GM10248 (cell line): ENCODE measurements at regions not wholly inside any gene's neighbourhood (a gene's known extent, or its start where the extent isn't known, plus 50 kb on each side); places are given as distances from the start of the nearest gene placed in this dataset.

ENCODE experiments used
- CTCF ChIA-PET: fragments of 300-600 bp; sonication (Branson Sonifier 250); formaldehyde crosslinking; extraction: SDS; loops from one replicate; lab custom pipeline; 2021; ENCODE audit warnings: antibody characterized with exemption; lab: Yijun Ruan, JAX
- POLR2A ChIA-PET: fragments of 350-650 bp; sonication (Branson Sonifier 250); formaldehyde crosslinking; extraction: SDS; loops from one replicate; lab custom pipeline; 2020; ENCODE audit warnings: antibody characterized with exemption; lab: Yijun Ruan, JAX
- DNase-seq: peaks from one replicate; pipeline ENCODE4 v3.0.0; 2012; ENCODE audit errors: extremely low spot score
- TF ChIP-seq, protein P1 (sequence below): IDR thresholded peaks from 2 replicates; pipeline ENCODE4 v1.5.1; 2012; ENCODE audit warnings: mild to moderate bottlenecking, low read depth; ENCODE audit errors: extremely low read depth, missing control alignments, control extremely low read depth

DNA sequence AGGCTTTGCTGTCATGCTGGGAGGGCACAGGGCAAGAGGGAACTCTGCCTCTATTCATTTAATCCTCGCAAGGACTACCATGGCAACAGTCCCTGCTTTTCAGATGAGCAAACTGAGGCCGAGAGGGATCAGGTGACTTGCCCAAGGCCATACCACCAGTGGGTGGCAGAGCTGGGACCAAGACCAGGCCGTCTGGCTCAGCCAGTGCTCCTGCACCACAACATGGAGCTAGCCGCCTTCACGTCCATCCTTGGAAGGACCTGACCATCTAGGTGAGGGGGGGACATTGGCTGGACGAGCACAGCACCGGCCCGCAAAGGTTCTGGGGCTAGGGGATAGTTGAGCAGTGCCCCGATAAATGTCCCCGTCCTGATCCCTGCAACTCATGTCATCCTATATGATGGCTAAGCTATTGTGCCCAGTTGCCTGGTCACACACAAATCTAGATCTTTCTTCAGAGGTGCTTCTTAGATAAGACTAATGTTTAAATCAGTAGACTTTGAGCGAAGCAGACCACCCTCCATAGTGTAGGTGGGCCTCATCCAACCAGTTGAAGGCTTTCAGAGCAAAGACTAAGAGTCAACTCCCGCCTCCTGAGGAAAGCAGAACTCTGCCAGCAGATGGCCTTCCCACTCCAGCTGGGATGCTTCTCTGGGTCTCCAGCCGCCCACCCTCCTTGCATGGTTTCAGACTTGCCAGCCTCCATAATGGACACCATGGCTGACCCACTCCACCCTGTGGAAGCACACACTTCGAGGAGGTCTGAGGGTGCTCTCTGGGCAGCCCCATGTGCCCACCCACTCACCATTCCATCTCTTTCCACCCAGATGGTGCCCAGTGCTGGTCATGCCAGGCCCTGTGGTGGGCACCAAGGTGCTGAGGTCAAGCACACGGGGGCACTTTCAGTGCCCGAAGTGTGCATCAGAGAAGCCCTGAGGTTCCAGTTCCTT lies 214.8 kb upstream of the RAB6C start:
- POLR2A ChIA-PET = no interaction called here
- TF ChIP-seq, protein P1, sequence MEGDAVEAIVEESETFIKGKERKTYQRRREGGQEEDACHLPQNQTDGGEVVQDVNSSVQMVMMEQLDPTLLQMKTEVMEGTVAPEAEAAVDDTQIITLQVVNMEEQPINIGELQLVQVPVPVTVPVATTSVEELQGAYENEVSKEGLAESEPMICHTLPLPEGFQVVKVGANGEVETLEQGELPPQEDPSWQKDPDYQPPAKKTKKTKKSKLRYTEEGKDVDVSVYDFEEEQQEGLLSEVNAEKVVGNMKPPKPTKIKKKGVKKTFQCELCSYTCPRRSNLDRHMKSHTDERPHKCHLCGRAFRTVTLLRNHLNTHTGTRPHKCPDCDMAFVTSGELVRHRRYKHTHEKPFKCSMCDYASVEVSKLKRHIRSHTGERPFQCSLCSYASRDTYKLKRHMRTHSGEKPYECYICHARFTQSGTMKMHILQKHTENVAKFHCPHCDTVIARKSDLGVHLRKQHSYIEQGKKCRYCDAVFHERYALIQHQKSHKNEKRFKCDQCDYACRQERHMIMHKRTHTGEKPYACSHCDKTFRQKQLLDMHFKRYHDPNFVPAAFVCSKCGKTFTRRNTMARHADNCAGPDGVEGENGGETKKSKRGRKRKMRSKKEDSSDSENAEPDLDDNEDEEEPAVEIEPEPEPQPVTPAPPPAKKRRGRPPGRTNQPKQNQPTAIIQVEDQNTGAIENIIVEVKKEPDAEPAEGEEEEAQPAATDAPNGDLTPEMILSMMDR = no peak
- DNase-seq = no peak
- CTCF ChIA-PET = no interaction called here

DNA sequence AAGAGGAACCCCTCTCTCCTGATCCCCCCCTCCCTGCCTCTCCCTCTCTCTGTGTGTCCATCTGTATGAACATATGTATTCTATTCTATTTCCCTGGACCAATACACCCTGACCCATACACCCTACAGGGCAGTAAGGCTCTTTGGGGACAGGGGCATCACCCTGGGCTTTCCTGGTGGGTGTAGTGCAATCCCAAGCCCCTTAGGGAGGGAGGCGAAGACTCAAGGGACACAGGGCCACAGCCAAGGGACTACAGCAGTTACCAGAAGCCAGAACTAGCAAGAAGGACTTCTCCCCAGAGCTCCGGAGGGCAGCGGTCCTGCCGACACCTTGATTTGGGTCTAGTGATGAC lies 214.2 kb upstream of the RAB6C start:
- ChIA-PET CTCF (no interaction called here), POLR2A (no interaction called here)
- TF ChIP-seq, protein P1 = no peak
- DNase-seq = no peak

DNA sequence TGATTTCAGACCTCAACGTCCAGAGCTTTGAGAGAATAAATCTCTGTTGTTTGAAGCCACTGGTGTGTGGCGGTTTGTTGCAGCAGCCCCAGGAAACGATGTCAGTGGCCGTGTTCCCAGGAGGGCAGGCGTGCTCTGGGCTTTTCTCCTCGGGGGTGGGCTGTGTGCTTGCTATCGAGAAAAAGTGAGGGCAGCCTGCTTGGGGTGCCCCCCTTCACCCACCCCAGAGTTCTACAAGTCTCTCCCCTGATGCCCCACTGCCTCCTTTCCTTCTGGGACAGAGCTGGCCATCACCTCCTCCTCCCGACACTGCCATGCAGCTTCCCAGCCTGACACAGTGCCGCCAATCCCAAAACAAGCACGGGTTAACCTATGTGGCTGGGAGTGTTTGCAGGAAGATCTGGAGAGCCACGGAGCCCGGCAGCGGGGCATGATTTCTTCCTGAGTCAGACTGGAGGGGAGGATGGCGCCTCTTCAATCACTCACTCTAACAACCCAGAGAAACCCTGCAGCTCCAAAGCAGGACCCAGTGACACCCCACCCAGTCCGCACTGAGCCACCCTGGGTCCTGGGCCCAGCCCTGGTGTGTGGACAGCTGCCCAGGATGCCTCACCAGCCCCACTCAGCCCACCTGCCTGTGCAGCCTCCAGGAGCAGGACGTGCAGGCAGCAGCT lies 213.7 kb upstream of the RAB6C start:
- TF ChIP-seq, protein P1 = no peak
- DNase-seq = no peak
- CTCF ChIA-PET = interaction anchor here (1.5 kb wide), 1 partner anchor 12 kb away, joined by 3 read pairs; no protein-coding TSS in a partner anchor
- POLR2A ChIA-PET = no interaction called here

DNA sequence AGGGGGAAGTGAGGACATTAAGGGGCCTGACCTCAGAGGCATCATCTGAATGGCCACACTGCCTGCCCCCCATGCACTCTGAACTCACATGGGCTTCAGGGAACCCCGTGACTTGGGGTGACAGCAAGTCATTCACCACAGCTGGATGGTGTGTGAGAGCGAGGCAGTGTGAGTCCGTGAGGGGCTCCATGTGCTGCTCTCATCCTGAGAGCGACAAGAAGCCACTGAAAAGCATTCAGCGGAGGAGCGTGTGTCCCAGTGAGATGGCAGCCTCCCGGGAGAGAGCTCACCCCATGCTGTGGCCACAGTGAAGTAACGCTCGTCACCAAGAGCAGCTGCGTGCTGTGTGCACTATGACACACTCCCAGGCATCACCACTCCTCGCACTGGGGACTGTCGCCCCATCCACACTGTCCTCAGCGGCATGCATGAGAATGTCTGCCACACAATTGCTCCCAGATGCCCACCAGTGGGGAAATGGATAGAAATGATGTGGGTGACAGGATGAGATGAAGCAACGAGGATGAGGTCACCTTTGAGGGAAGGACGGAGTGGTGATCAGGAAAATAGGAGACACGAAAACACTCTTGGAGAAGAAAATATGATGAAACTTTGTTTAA lies 213.0 kb upstream of the RAB6C start:
- ChIA-PET CTCF (interaction anchor here (1.5 kb wide), 1 partner anchor 13 kb away, joined by 3 read pairs; no protein-coding TSS in a partner anchor), POLR2A (no interaction called here)
- TF ChIP-seq, protein P1 = no peak
- no peak for DNase-seq

DNA sequence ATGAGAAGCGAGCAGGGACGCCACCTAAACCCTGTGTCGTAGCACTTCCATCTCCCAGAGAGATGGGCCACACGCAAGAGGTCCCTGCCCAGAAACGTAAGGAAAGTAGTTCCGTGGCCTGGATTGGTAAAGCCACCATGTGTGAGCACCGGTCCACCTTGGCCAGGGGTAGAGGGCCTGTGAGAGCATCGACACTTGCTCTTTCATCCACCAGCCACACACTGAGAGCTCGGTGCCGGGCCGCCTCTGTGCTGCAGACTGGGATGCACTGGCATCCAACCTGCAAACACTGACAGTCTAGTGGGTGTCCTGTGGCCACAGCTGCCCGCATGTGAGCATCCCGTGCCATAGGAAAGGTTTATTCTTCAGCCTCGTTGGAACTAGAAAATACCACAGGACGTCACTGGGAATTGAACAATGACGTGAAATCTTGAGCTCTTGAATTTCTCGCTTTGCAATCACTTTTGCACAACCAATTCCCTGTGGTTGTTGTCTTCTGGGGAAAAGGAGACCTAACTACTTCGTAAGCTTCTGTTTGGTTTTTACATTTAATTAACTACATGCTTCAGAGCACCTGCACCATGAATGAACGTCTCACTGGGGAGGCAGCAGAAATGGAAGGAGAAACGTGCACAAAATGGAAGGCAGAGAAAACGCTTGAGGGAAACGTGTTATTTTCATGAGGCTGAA lies 212.0 kb upstream of the RAB6C start:
- ChIA-PET POLR2A (no interaction called here), CTCF (interaction anchor here (1.5 kb wide), 1 partner anchor 14 kb away, joined by 3 read pairs; no protein-coding TSS in a partner anchor)
- no peak for DNase-seq
- TF ChIP-seq, protein P1 = no peak

DNA sequence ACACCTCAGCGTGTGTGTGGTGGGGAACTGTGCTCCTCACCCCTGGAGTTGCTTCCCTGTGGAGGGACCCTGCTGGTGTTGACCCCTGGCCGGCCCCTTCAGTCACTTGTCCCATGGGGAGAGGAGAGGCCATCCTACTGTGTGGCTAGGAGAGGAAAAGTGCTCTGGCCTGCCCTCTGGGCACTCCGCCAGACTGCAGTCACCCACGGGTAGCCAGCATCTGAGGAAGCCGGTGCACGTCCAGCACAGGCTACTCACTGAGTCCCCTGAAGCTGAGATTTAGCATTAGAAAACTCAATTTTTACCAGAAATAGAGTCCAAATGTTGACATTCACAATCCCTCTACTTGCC lies 211.5 kb upstream of the RAB6C start:
- no peak for DNase-seq
- TF ChIP-seq, protein P1 = no peak
- CTCF ChIA-PET = interaction anchor here (1.1 kb wide), 1 partner anchor 9 kb away, joined by 3 read pairs; no protein-coding TSS in a partner anchor
- POLR2A ChIA-PET = no interaction called here
